ENCODE measurements at regions not wholly inside any gene's neighbourhood (a gene's known extent, or its start where the extent isn't known, plus 50 kb on each side); places are given as distances from the start of the nearest gene placed in this dataset.

GRCh38 chr9:95645992-95646391 lies 129.2 kb upstream of the PTCH1 start:
- DNase-seq = no peak
- BruUV-seq (replicated peaks) = no TSS peak

More at GRCh38 chr9:95645992-95646391, 129.2 kb upstream of the PTCH1 start:
- no peak overlapping the region for H3K27ac ChIP-seq (ENCODE audit: insufficient read depth, low read length)
- TF ChIP-seq CEBPB (IDR thresholded peaks at IDR 0.05; ENCODE audit: low read depth, low read length) (no peak), RAD21 (IDR thresholded peaks at IDR 0.05; ENCODE audit: low read length) (no peak), MAFK (IDR thresholded peaks at IDR 0.05; ENCODE audit: low read depth, low read length) (no peak), RCOR1 (IDR thresholded peaks at IDR 0.05; ENCODE audit: insufficient replicate concordance, low read length) (no peak), MXI1 (IDR thresholded peaks at IDR 0.05; ENCODE audit: borderline replicate concordance, low read depth, low read length) (no peak), FOS (IDR thresholded peaks at IDR 0.05; ENCODE audit: low read depth, low read length) (no peak), POLR2A (IDR thresholded peaks at IDR 0.05; ENCODE audit: low read depth, low read length) (no peak), CHD1 (IDR thresholded peaks at IDR 0.05; ENCODE audit: low read depth, low read length) (no peak), SMC3 (IDR thresholded peaks at IDR 0.05; ENCODE audit: low read depth, low read length) (no peak), NFE2L2 (IDR thresholded peaks at IDR 0.05; ENCODE audit: low read depth, low read length) (no peak), RFX5 (IDR thresholded peaks at IDR 0.05; ENCODE audit: low read depth, low read length) (no peak), BHLHE40 (IDR thresholded peaks at IDR 0.05; ENCODE audit: low read depth, low read length) (no peak), CTCF (conservative IDR thresholded peaks at IDR 0.05; ENCODE audit: low read depth, low read length) (no peak), MAZ (IDR thresholded peaks at IDR 0.05; ENCODE audit: borderline replicate concordance, low read depth, low read length) (no peak)
- TF ChIP-seq, protein P1, sequence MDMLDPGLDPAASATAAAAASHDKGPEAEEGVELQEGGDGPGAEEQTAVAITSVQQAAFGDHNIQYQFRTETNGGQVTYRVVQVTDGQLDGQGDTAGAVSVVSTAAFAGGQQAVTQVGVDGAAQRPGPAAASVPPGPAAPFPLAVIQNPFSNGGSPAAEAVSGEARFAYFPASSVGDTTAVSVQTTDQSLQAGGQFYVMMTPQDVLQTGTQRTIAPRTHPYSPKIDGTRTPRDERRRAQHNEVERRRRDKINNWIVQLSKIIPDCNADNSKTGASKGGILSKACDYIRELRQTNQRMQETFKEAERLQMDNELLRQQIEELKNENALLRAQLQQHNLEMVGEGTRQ (IDR thresholded peaks at IDR 0.05; ENCODE audit: low read depth, low read length) = no peak
- TF ChIP-seq, protein P2, sequence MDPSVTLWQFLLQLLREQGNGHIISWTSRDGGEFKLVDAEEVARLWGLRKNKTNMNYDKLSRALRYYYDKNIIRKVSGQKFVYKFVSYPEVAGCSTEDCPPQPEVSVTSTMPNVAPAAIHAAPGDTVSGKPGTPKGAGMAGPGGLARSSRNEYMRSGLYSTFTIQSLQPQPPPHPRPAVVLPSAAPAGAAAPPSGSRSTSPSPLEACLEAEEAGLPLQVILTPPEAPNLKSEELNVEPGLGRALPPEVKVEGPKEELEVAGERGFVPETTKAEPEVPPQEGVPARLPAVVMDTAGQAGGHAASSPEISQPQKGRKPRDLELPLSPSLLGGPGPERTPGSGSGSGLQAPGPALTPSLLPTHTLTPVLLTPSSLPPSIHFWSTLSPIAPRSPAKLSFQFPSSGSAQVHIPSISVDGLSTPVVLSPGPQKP (IDR thresholded peaks at IDR 0.05; ENCODE audit: borderline replicate concordance, low read depth, low read length) = no peak
- ChIA-PET POLR2A (ENCODE audit: unreplicated experiment) (no interaction called here), CTCF (no interaction called here)
- H3K9ac ChIP-seq (ENCODE audit: low read depth, low read length) = no peak overlapping the region
- H2AFZ ChIP-seq (replicated peaks; ENCODE audit: low read length, poor library complexity) = no peak overlapping the region
- H3K23ac ChIP-seq (ENCODE audit: low read depth, low read length) = no peak overlapping the region
- H3K79me1 ChIP-seq (ENCODE audit: low read depth in 1 of 2, low read length in 2 of 2) = no peaks in the 10 kb centered on the region
- H3K4me3 ChIP-seq (ENCODE audit: insufficient read depth, low read depth, low read length) = no peak overlapping the region
- H3K4me2 ChIP-seq (ENCODE audit: low read depth, low read length) = no peak overlapping the region
- H3K4ac ChIP-seq (ENCODE audit: low read depth, low read length) = no peak overlapping the region
- no peak overlapping the region for H3K14ac ChIP-seq (replicated peaks; ENCODE audit: low read depth, low read length)
- no peak overlapping the region for H3K56ac ChIP-seq (ENCODE audit: extremely low read depth, insufficient read depth, low read length)
- H3K9me1 ChIP-seq (ENCODE audit: insufficient read depth, low read length) = no peaks in the 10 kb centered on the region
- dilution Hi-C loops (cut with HindIII; ENCODE audit: low sequenced_read_pairs, unreplicated experiment) (no loop called here), in situ Hi-C loops (cut with MboI; ENCODE audit: low sequenced_read_pairs) (no loop called here), intact Hi-C loops (cut with micrococcal nuclease) (no loop called here)
- no peak overlapping the region for H2BK20ac ChIP-seq (ENCODE audit: low read depth, low read length)
- no peak overlapping the region for H4K8ac ChIP-seq (ENCODE audit: low read depth in 2 of 2, low read length in 2 of 2)
- H3K9me3 ChIP-seq (ENCODE audit: control insufficient read depth, insufficient read depth, low read length) = peaks cover 2% of the 10 kb centered on the region; the same call in 1 of the 2 replicates
- H3K36me3 ChIP-seq (ENCODE audit: control insufficient read depth, insufficient read depth, low read length) = no peaks in the 10 kb centered on the region
- no peak overlapping the region for H2AK5ac ChIP-seq (ENCODE audit: low read depth, low read length)
- no peak overlapping the region for H2BK5ac ChIP-seq (ENCODE audit: low read depth, low read length, poor library complexity, severe bottlenecking)
- H2BK120ac ChIP-seq (ENCODE audit: low read depth, low read length) = no peak overlapping the region
- no peak overlapping the region for H2BK15ac ChIP-seq (ENCODE audit: low read depth, low read length)
- no peak overlapping the region for H3K18ac ChIP-seq (ENCODE audit: low read depth, low read length)
- peaks cover 2% of the 10 kb centered on the region; the same call in 1 of the 2 replicates for H3K27me3 ChIP-seq (ENCODE audit: control insufficient read depth, insufficient read depth, low read length)
- ATAC-seq (ENCODE audit: low read depth) = no peak
- no peaks in the 10 kb centered on the region for H4K20me1 ChIP-seq (ENCODE audit: insufficient read depth, low read length)
- no peaks in the 10 kb centered on the region for H3K4me1 ChIP-seq (ENCODE audit: control insufficient read depth, insufficient read depth, low read length)
- H4K91ac ChIP-seq (ENCODE audit: insufficient read depth, low read depth, low read length) = no peak overlapping the region
- no peak overlapping the region for H4K5ac ChIP-seq (ENCODE audit: low read depth, low read length)
- no peak overlapping the region for H2AK9ac ChIP-seq (replicated peaks; ENCODE audit: low read depth, low read length, poor library complexity)
